ENCODE measurements at regions not wholly inside any gene's neighbourhood (a gene's known extent, or its start where the extent isn't known, plus 50 kb on each side); places are given as distances from the start of the nearest gene placed in this dataset.
"Not testable (repeated sequence)": the region's sequence is repeated elsewhere in the genome, so short reads cannot be mapped to it uniquely, and the experiment has no call there.

- no peak for DNase-seq (ENCODE audit: low read depth)
These were observed 248.8 kb downstream of the SHOX2 start for GRCh38 chr3:157857440-157857839.

GRCh38 chr3:157856078-157856939, 249.9 kb downstream of the SHOX2 start:
- no peak for DNase-seq (ENCODE audit: low read depth)

- DNase-seq (ENCODE audit: low read depth): not testable (repeated sequence)
These were observed 260.4 kb downstream of the SHOX2 start for GRCh38 chr3:157845839-157846238.

GRCh38 chr3:157844800-157845565, 261.2 kb downstream of the SHOX2 start:
- DNase-seq (ENCODE audit: low read depth): no peak

DNA sequence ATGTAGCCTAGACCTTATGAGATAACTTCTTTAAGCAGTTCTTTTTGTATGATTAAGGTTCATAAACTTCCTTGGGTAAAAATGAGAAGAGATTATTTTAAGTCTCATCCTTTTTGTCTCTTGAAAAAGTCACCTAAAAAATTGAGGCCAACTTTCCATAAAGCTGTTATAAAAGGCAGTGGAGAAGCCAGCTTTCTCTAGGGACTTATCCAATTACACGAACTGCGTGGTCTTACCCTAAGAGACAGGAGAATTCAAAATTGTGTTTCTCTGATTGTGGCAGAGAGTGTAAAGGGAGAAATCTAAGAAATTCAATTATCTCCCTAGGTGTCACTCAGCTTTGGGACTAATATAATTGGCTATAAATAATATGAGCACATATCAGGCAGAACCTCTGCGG, 262.0 kb downstream of the SHOX2 start:
- DNase-seq (ENCODE audit: low read depth): no peak

GRCh38 chr3:157841029-157841428, 265.2 kb downstream of the SHOX2 start:
- DNase-seq (ENCODE audit: low read depth): no peak

DNA sequence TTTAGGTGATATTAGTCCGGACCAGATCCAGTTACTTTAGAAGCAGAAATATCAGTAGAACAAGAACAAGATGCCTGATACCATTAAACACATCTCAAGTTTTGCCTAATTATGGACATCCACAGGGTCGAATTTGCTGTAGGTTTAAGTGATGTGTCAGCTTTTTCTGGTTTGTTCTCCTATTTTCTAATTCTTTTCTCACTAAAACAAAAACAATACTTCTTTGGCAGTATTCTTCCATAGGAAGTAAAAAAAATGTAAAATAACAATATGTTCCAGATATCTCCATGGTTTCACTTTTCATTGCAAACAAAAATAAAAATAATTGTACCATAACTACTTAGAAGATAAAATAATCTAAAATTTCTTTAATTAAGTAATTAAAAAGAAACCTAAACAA, 265.7 kb downstream of the SHOX2 start:
- no peak for DNase-seq (ENCODE audit: low read depth)

DNA sequence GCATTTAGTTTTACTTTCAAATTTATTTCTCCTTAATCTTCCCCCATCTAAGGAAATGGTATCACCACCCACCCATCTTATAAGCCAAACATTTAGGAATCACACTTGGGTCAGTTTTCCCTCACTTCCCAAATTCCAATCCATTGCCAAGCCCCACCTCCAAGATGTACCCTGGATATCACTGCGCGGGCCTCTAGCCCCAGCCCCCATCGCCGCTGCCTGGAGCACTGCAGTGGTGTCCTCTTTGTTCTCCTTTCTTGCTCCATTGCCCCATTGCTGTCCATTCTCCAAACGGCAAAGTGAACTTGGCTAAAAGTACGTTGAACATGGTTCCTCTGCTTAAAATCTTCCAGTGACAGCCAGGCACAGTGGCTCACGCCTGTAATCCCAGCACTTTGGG, 267.8 kb downstream of the SHOX2 start:
- DNase-seq (ENCODE audit: low read depth): no peak

DNA sequence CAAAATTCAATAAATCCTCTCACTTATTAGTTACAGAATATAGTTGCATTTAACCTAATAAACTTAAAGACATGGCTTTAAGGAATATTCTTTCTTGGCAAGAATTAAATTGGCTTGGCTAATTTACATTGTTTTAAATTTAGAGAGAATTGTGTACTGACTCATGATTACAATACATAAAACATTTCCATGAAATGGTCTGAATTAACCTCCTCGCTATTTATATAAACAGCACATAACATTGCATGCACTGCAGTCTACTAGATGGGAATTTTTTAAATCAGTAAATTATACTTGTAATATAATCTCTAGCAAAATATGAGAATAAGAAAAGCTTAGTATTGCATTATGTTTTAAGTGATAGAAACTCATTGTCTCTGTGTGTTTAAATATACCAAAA, 268.9 kb downstream of the SHOX2 start:
- no peak for DNase-seq (ENCODE audit: low read depth)

- DNase-seq (ENCODE audit: low read depth): no peak
These were observed 270.2 kb downstream of the SHOX2 start for GRCh38 chr3:157836022-157836421.

- DNase-seq (ENCODE audit: low read depth): no peak
These were observed 273.6 kb downstream of the SHOX2 start for GRCh38 chr3:157832588-157832987.

DNA sequence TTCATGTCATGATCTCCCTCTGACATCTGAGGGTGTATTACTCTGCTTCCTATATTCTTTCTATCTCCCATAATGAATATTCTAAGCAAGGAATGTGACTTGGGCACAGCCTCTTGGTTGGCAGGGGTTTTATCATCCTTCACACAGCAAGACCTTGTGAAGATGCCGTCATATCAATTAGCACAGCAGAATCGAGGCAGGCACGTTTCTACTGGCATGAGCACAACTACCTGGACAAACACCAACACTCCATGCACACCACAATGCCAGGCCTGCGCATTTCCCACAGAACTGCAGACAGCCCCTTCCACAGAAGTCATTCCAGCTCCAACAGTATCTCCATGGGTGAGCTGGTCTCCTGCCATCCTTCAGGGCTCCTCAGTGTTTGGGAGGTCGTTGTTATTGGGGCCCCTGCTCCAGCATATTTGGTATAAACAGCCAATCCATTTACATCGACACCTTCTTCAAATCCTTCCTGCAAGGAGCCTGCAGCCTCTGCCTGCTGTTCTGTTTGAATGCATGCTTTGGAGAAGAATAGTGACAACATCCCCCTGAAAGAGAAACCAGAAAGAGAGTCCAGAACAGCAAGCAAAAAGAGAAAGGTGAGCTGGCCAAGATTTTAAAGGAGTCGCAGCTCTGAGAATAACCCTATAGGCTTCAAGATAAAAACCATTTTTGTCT, 275.5 kb downstream of the SHOX2 start:
- DNase-seq (ENCODE audit: low read depth): no peak

DNA sequence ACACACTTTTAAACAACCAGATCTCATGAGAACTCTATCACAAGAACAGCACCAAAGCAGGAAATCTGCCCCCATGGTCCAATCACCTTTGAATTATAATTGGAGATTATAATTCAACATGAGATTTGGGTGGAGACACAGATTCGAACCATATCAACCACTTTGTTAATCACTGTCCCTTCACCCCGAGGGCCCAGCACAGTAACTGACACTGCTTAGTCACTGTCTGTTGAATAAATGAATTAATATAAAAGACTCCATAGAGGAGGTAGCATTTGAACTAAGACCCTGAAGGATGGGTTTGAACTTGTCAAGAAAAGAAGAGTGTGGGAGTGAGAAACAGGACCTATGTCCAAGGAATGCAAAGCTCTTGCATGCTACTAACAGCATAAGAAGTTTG, 276.4 kb downstream of the SHOX2 start:
- no peak for DNase-seq (ENCODE audit: low read depth)

DNA sequence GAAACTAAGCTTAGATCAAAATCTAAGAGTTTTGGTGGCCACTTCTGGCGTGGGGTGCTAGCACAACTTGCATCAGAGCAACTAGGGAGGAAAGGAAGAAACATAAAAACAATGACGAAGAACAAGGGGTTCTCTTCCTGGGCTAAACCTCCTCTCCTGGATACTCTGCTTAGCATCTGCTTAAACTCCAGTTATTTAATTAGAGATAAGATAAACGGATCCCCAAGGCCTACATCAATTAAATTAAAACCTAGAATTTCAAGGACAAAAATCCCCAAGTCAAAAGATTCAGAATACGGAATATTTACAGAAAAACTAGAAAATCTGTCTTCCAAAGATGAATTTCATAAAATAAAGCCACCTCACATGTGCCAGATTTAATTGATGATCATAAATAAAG, 281.9 kb downstream of the SHOX2 start:
- DNase-seq (ENCODE audit: low read depth): no peak

- DNase-seq (ENCODE audit: low read depth): no peak
These were observed 283.2 kb downstream of the SHOX2 start for GRCh38 chr3:157823050-157823449.

- no peak for DNase-seq (ENCODE audit: low read depth)
These were observed 286.1 kb downstream of the SHOX2 start for GRCh38 chr3:157820157-157820517.

DNA sequence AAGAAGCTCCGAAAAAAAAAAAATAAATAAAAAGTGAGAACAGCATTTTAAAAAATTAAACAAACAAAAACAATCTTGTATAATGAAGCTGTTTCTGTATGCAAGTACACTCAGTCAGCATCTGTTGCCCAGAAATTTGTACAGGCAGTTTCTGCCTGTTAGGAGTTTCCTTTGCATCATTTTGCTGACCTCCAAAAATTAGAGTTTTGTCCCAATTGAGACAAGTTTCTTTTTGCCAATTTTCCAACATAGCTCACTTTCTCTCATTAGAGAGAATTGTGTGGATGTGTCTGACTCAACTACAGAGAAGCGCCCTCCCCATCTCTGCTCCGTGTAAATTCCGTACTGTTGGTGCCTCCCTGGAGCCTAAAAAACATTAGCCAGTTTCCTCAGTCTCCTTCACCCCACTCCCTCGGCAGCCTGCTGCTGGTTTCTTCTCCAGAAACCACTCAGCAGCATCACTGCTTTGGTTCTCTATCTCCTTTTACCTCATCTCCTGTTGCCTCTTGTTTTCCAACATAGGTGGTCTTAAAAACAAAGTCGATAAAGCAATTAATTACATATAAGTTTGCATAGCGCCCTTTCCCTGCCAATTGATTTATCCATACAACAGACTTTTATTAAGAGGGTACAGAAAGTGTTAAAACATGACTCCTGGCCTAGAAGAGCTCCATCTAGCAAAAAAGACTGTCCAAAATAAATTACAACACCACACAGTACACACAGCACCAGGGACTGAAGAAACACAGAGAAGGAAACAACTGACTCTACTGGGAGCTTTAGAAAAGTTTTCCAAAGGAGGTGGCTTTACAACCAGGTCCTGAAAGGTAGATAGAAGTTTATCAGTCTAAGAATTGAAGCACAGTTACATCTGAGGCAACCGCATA, 286.7 kb downstream of the SHOX2 start:
- DNase-seq (ENCODE audit: low read depth): no peak

- DNase-seq (ENCODE audit: low read depth): no peak
These were observed 289.3 kb downstream of the SHOX2 start for GRCh38 chr3:157816896-157817295.

- no peak for DNase-seq (ENCODE audit: low read depth)
These were observed 289.9 kb downstream of the SHOX2 start for GRCh38 chr3:157816296-157816695.

DNA sequence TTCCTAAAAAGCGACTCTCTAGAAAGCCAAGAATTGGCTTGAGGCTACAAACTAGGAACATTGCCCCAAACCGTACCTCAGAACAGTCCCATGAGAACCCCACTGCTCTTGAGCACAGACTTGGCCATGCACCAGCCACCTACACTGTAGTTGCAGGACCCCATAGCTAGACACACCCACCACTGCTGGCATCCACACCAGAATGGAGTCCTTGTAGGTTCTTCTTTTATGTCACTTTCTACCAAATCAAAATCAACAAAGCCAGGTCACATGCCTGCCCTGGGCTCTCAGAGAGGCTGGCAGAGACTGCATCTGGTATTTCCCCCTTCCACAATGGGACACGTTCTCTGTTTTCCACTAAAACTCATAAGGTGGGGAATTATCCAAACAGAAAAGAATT, 290.5 kb downstream of the SHOX2 start:
- DNase-seq (ENCODE audit: low read depth): no peak

GRCh38 chr3:157810924-157811718, 295.1 kb downstream of the SHOX2 start:
- no peak for DNase-seq (ENCODE audit: low read depth)
